ENCODE measurements at regions not wholly inside any gene's neighbourhood (a gene's known extent, or its start where the extent isn't known, plus 50 kb on each side); places are given as distances from the start of the nearest gene placed in this dataset.

DNA sequence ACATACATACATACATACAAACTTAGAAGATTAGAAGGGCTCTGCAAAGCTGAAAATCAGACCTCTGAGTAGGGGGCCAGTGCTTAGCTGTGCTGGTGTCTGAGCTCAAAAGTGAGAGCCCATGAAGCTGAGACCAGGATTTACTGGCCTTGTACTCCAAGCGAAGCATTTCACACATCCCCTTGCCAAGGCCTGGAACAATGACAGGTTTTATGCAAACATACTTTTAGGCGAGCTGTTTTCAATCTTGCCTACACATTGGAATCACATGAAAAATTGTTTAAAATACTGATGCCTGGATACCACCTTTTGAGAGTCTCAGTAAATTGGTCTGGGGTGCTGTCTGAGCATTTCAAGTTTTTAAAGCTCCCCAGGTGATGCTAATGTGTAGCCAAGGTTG lies 80.9 kb upstream of the SRSF6 start:
- TF ChIP-seq, protein P1, sequence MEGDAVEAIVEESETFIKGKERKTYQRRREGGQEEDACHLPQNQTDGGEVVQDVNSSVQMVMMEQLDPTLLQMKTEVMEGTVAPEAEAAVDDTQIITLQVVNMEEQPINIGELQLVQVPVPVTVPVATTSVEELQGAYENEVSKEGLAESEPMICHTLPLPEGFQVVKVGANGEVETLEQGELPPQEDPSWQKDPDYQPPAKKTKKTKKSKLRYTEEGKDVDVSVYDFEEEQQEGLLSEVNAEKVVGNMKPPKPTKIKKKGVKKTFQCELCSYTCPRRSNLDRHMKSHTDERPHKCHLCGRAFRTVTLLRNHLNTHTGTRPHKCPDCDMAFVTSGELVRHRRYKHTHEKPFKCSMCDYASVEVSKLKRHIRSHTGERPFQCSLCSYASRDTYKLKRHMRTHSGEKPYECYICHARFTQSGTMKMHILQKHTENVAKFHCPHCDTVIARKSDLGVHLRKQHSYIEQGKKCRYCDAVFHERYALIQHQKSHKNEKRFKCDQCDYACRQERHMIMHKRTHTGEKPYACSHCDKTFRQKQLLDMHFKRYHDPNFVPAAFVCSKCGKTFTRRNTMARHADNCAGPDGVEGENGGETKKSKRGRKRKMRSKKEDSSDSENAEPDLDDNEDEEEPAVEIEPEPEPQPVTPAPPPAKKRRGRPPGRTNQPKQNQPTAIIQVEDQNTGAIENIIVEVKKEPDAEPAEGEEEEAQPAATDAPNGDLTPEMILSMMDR (tag by site-specific recombination; IDR thresholded peaks at IDR 0.05): no peak
- no peak for TF ChIP-seq ZNF184 (tag by site-specific recombination; IDR thresholded peaks at IDR 0.05)
- TF ChIP-seq ZNF768 (tag by site-specific recombination; IDR thresholded peaks at IDR 0.05): no peak
- no peak for TF ChIP-seq ZBTB1 (tag by site-specific recombination; IDR thresholded peaks at IDR 0.05)
- TF ChIP-seq ZNF792 (tag by site-specific recombination; IDR thresholded peaks at IDR 0.05): no peak
- TF ChIP-seq ZNF416 (tag by site-specific recombination; IDR thresholded peaks at IDR 0.05): no peak
- TF ChIP-seq ZNF121 (tag by site-specific recombination; IDR thresholded peaks at IDR 0.05): no peak

Data from HEK293 (cell line).